RWPE2 (cell line): ENCODE measurements at regions not wholly inside any gene's neighbourhood (a gene's known extent, or its start where the extent isn't known, plus 50 kb on each side); places are given as distances from the start of the nearest gene placed in this dataset.
A peak's percentile ranks its signal among the peaks of the same experiment; 100 is the strongest.

Experiments used
- ATAC-seq: fragments of 200-7000 bp; cut with Tn5 transposase; 3 replicates; pipeline ENCODE4 v1.9.1; 2021; ENCODE audit warnings: low read depth
- DNase-seq: peaks from one replicate; pipeline ENCODE4 v3.0.0-alpha.2; 2020; ENCODE audit warnings: low spot score
- H3K27ac ChIP-seq: fragments of 450-650 bp; 2 replicates; pipeline ENCODE4 v1.5.1; 2017; ENCODE audit warnings: mild to moderate bottlenecking; ENCODE audit not compliant: poor library complexity, severe bottlenecking
- H3K27me3 ChIP-seq: fragments of 250-450 bp; sonication (Bioruptor Pico); 2 replicates; pipeline ENCODE4 v1.5.1; 2021; ENCODE audit warnings: mild to moderate bottlenecking, moderate library complexity; ENCODE audit not compliant: insufficient read depth, poor library complexity, severe bottlenecking
- H3K36me3 ChIP-seq: fragments of 250-450 bp; sonication (Bioruptor Pico); 2 replicates; pipeline ENCODE4 v1.5.1; 2020; ENCODE audit warnings: low read depth, mild to moderate bottlenecking, moderate library complexity
- H3K4me1 ChIP-seq: fragments of 250-450 bp; sonication (Bioruptor Pico); 2 replicates; pipeline ENCODE4 v1.5.1; 2021; ENCODE audit warnings: mild to moderate bottlenecking, moderate library complexity; ENCODE audit not compliant: insufficient read depth, poor library complexity, severe bottlenecking
- H3K4me3 ChIP-seq: fragments of 250-450 bp; sonication (Bioruptor Pico); 2 replicates; pipeline ENCODE4 v1.5.1; 2021; ENCODE audit warnings: mild to moderate bottlenecking, moderate library complexity; ENCODE audit not compliant: severe bottlenecking
- H3K9me3 ChIP-seq: fragments of 250-450 bp; sonication (Bioruptor Pico); 2 replicates; pipeline ENCODE4 v1.5.1; 2021; ENCODE audit warnings: mild to moderate bottlenecking, moderate library complexity; ENCODE audit not compliant: severe bottlenecking
- CTCF ChIP-seq: fragments of 450-650 bp; IDR thresholded peaks from one replicate; pipeline ENCODE4 v1.5.1; 2017; ENCODE audit warnings: mild to moderate bottlenecking, moderate library complexity; ENCODE audit not compliant: poor library complexity, severe bottlenecking

- no peak overlapping the region for H3K4me3 ChIP-seq
- no peak for DNase-seq
- no peaks in the 10 kb centered on the region for H3K4me1 ChIP-seq
- no peaks in the 10 kb centered on the region for H3K9me3 ChIP-seq
- H3K27me3 ChIP-seq: no peaks in the 10 kb centered on the region
- no peak for TF ChIP-seq CTCF
- no peaks in the 10 kb centered on the region for H3K36me3 ChIP-seq
- H3K27ac ChIP-seq: no peak overlapping the region
- no peak for ATAC-seq
Observed at GRCh38 chr5:98328015-98328414, 445.4 kb upstream of the RGMB start.

GRCh38 chr5:98330871-98331270 lies 442.6 kb upstream of the RGMB start:
- H3K27me3 ChIP-seq: no peaks in the 10 kb centered on the region
- no peak for TF ChIP-seq CTCF
- ATAC-seq: no peak
- no peak for DNase-seq
- no peak overlapping the region for H3K4me3 ChIP-seq
- no peaks in the 10 kb centered on the region for H3K9me3 ChIP-seq
- no peaks in the 10 kb centered on the region for H3K4me1 ChIP-seq
- no peaks in the 10 kb centered on the region for H3K36me3 ChIP-seq
- no peak overlapping the region for H3K27ac ChIP-seq

GRCh38 chr5:98333921-98334320 lies 439.5 kb upstream of the RGMB start:
- DNase-seq: no peak
- no peak for TF ChIP-seq CTCF
- 0 out of 3 replicates have a peak, but pooled peaks have one; percentile 27 for ATAC-seq

GRCh38 chr5:98334946-98335345 lies 438.5 kb upstream of the RGMB start:
- H3K36me3 ChIP-seq: no peaks in the 10 kb centered on the region
- ATAC-seq (no peak), DNase-seq (no peak)
- no peaks in the 10 kb centered on the region for H3K9me3 ChIP-seq
- no peak for TF ChIP-seq CTCF
- H3K27ac ChIP-seq: no peak overlapping the region
- H3K27me3 ChIP-seq: no peaks in the 10 kb centered on the region
- H3K4me1 ChIP-seq: no peaks in the 10 kb centered on the region
- no peak overlapping the region for H3K4me3 ChIP-seq

More at GRCh38 chr5:98333921-98334320, 439.5 kb upstream of the RGMB start:
- Histone ChIP-seq H3K36me3 (no peaks in the 10 kb centered on the region), H3K4me1 (no peaks in the 10 kb centered on the region), H3K27me3 (no peaks in the 10 kb centered on the region), H3K4me3 (no peak overlapping the region), H3K27ac (no peak overlapping the region), H3K9me3 (no peaks in the 10 kb centered on the region)

- Histone ChIP-seq H3K4me1 (no peaks in the 10 kb centered on the region), H3K36me3 (no peaks in the 10 kb centered on the region), H3K9me3 (no peaks in the 10 kb centered on the region), H3K4me3 (no peak overlapping the region), H3K27ac (no peak overlapping the region), H3K27me3 (no peaks in the 10 kb centered on the region)
- TF ChIP-seq CTCF: no peak
- DNase-seq: no peak
- no peak for ATAC-seq
Observed at GRCh38 chr5:98339141-98339848, 434.2 kb upstream of the RGMB start.
